ENCODE measurements at regions not wholly inside any gene's neighbourhood (a gene's known extent, or its start where the extent isn't known, plus 50 kb on each side); places are given as distances from the start of the nearest gene placed in this dataset.

DNA sequence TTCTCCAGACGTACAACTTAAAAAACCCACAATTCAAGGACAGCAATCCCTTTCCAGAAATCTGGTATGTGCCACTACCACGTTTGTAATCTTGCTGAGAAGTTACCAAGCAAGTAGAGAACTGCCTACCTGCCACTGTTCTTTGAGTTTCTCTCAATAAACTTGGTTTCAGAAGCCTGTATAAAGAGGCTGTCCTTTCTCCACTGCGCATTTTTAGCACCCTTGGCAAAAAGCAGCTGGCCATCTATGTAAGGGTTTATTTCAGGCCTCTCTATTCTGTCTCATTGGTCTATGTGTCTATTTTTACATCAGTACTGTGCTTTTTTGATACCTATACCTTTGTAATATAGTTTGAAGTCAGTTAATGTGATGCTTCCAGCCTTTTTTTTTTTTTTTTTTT is 665.1 kb upstream of the BRINP3 start:
- H4K91ac ChIP-seq (ENCODE audit: insufficient read length, low read depth, low read length): no peak overlapping the region
- H3K27ac ChIP-seq (ENCODE audit: insufficient read length, low read depth, low read length): no peak overlapping the region
- no peak overlapping the region for H3K23ac ChIP-seq (ENCODE audit: insufficient read length, low read depth, low read length)
- H4K5ac ChIP-seq (ENCODE audit: insufficient read length, low read depth, low read length): no peak overlapping the region
- H3K23me2 ChIP-seq (ENCODE audit: insufficient read length, low read depth, low read length, poor library complexity, severe bottlenecking): no peaks in the 10 kb centered on the region
- no peak overlapping the region for H2BK12ac ChIP-seq (ENCODE audit: insufficient read length, low read depth, low read length)
- no peaks in the 10 kb centered on the region for H4K20me1 ChIP-seq (ENCODE audit: control insufficient read depth, insufficient read depth, insufficient read length)
- H4K8ac ChIP-seq (replicated peaks; ENCODE audit: insufficient read length, low read depth, low read length): no peak overlapping the region
- no peak overlapping the region for H3K56ac ChIP-seq (ENCODE audit: insufficient read length, low read depth, low read length)
- no peak overlapping the region for H2AK5ac ChIP-seq (ENCODE audit: insufficient read length, low read length)
- DNase-seq: no peak
- H3K79me2 ChIP-seq (ENCODE audit: insufficient read depth, low read length): no peaks in the 10 kb centered on the region; the same call in 1 of the 2 replicates
- H2BK120ac ChIP-seq (ENCODE audit: low read depth, low read length, poor library complexity, severe bottlenecking): no peak overlapping the region
- H3K9me3 Mint-ChIP-seq: no peaks in the 10 kb centered on the region; a peak in 1 of 5 replicates
- H3K4me1 ChIP-seq (ENCODE audit: insufficient read depth, low read length): no peaks in the 10 kb centered on the region
- H3K27me3 ChIP-seq (ENCODE audit: insufficient read depth, low read length): no peaks in the 10 kb centered on the region
- H3K4ac ChIP-seq (ENCODE audit: low read depth, low read length): no peak overlapping the region
- no peak overlapping the region for H2BK15ac ChIP-seq (ENCODE audit: low read depth, low read length)
- no peak overlapping the region for H2BK5ac ChIP-seq (ENCODE audit: insufficient read length, low read length)
- no peak overlapping the region for H3K18ac ChIP-seq (ENCODE audit: insufficient read length, low read depth, low read length)
- no peak overlapping the region for H3K4me2 ChIP-seq (ENCODE audit: insufficient read depth, insufficient read length, low read length)
- H3K9me3 ChIP-seq (ENCODE audit: control insufficient read depth, low read depth, low read length): no peaks in the 10 kb centered on the region
- no peaks in the 10 kb centered on the region for H3K36me3 Mint-ChIP-seq (ENCODE audit: insufficient read depth in 1 of 3, low read depth in 3 of 3)
- no peaks in the 10 kb centered on the region for H3K79me1 ChIP-seq (ENCODE audit: insufficient read depth, low read depth, low read length, poor library complexity, severe bottlenecking)
- H3K27ac Mint-ChIP-seq: no peak overlapping the region
- H2BK20ac ChIP-seq (ENCODE audit: low read depth, low read length, poor library complexity, severe bottlenecking): no peak overlapping the region
- no CpG with 5 or more reads among the region's 3 CpGs for WGBS (ENCODE audit: extremely low coverage, insufficient read length, low lambda C conversion rate)
- no peak overlapping the region for H3K14ac ChIP-seq (ENCODE audit: insufficient read depth, low read length)
- H2AFZ ChIP-seq (ENCODE audit: low read length): no peak overlapping the region
- no peak overlapping the region for H3T11ph ChIP-seq (ENCODE audit: low read length)
- H3K9ac ChIP-seq (ENCODE audit: extremely low read depth, insufficient read length, low read length): no peak overlapping the region
- H3K27me3 Mint-ChIP-seq (ENCODE audit: low read depth): no peaks in the 10 kb centered on the region
- TF ChIP-seq CTCF (conservative IDR thresholded peaks at IDR 0.05): no peak
- no peak overlapping the region for H3K4me3 Mint-ChIP-seq
- no peaks in the 10 kb centered on the region for H3K4me1 Mint-ChIP-seq
